OCI-LY7 (cell line): ENCODE measurements at regions not wholly inside any gene's neighbourhood (a gene's known extent, or its start where the extent isn't known, plus 50 kb on each side); places are given as distances from the start of the nearest gene placed in this dataset.

Source experiments
- CTCF ChIP-seq: fragments of 200-600 bp; sonication (generic); conservative IDR thresholded peaks from 2 replicates; pipeline ENCODE4 v1.5.1; 2014; ENCODE audit warnings: mild to moderate bottlenecking, antibody characterized with exemption, low read length, moderate library complexity, mixed read lengths
- EZH2phosphoT487 ChIP-seq: fragments of 200-600 bp; sonication (generic); IDR thresholded peaks from 2 replicates; pipeline ENCODE4 v1.6.1; 2018; ENCODE audit warnings: low read depth, borderline replicate concordance, mild to moderate bottlenecking, mixed run types, antibody characterized with exemption, low read length, moderate library complexity, mixed read lengths

DNA sequence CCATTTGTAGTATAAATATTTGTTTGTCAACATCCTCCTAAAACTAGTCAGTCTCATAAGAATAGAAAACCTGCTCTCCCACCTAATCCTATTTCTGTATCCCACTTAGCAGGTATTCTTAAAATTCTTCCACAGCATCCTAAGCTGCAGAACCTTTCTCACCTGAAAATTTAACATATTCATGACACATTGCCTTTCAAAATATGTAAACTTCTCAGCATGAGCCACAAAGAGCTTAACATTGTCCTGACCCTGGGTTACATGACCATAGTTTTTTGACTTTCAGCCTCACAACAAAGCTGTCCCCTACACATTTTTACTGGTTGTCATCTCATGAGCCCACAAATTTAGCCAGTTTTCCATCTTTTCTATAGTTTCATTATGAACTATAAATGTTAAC is 712.1 kb downstream of the LTN1 start:
- TF ChIP-seq CTCF (no peak), EZH2phosphoT487 (no peak)
